Suppressor macrophage treated with lipopolysaccharide for 4 hours (primary cell): ENCODE measurements at regions not wholly inside any gene's neighbourhood (a gene's known extent, or its start where the extent isn't known, plus 50 kb on each side); places are given as distances from the start of the nearest gene placed in this dataset.
"Not testable (repeated sequence)": the region's sequence is repeated elsewhere in the genome, so short reads cannot be mapped to it uniquely, and the experiment has no call there.

Experiments used
- DNase-seq: peaks from one replicate; pipeline ENCODE4 v3.0.0-alpha.2; 2020

- DNase-seq: no peak
These were observed 152.5 kb upstream of the ACKR3 start for GRCh38 chr2:236417150-236417549.

DNA sequence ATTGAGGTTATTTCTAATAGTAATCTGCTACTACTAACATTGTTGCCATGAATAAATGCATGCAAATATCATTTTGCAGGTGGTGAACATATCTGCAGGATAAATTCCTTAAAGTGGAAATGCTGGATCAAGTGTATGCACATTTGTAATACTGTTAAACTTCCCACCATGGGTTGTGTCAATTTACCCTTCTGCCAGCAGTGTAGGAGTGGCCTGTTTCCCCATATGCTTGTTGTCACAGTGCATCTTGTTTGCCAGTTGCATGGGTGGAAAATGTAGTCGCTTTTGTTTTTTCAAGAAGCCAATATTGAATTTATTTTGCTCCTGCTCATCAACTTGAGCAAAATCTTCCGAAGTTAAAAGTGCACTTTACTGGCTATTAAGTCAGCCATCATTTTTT, 139.0 kb upstream of the ACKR3 start:
- no peak for DNase-seq

DNA sequence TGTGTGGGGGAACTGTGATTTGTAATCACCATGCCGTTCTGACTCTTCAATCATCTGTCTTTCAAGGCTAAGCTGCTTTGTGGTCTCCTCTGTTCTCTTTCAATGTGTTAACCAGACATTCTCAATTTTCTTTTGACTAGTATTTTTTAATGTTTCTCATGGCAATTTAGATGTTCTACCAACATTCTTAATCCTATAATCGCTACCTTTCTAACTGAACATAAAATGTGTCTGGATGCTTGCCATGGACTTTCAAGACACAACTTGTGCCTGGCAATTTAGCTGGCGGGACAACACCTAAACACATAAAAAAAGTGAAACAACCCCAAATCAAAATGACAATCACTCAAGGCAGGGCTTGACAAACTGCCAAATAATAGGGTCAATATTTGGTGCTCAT, 135.0 kb upstream of the ACKR3 start:
- no peak for DNase-seq

DNA sequence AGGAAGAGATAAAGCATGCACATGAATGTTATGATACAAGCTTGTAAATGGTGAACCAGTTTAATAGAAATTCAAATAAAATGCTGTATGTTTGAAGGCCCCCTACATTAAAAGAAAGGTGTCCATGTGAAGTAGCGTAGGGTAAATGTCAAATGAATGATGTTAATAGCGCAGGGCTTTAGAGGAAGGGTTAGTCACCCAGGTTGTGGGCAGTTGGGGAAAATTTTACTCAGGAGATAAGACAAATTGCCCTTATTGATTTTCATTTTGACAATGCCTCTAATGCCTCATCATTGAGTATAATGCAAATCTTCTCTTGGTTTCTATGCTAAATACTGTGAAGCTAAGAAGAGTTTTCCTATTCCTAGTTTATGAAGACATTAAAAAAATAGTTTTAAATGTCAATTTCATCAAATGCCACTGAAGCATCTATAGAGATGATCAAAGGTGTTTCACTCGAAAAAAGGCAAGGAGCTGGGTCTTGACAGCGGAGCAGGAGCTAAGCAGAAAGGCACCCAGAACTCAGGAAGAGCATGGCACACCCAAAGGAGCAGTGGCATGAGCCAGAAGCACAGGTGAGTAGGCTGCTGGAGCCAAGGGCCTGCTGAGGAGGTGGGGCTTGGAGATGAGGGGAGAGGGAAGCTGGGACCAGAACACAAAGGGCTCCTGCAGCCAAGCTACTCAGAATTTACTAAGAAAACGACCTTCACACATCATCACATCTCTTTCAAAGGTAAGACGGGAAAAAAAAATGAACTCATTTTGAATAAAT, 129.3 kb upstream of the ACKR3 start:
- no peak for DNase-seq

GRCh38 chr2:236444187-236444586, 125.4 kb upstream of the ACKR3 start:
- DNase-seq: no peak

GRCh38 chr2:236445678-236446077, 123.9 kb upstream of the ACKR3 start:
- no peak for DNase-seq

DNA sequence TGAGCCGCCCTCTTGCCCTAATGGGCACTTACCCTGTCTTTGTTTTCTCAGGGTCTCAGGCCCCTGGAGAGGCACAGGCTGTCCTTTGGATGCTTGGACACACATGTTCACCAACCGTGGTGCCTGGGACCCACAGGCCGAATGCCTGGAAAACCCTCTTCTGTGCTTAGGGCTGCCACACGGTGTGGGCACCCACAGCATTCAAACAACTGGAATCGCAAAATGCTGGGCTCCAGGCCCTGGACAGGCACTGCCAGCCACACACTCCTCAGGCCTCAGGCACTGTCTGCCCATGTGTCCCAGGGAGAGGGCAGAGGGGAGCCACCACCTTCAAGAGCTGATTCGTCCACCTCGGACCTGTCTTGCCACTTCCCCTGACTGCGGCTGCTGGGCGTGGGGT, 123.1 kb upstream of the ACKR3 start:
- no peak for DNase-seq

DNA sequence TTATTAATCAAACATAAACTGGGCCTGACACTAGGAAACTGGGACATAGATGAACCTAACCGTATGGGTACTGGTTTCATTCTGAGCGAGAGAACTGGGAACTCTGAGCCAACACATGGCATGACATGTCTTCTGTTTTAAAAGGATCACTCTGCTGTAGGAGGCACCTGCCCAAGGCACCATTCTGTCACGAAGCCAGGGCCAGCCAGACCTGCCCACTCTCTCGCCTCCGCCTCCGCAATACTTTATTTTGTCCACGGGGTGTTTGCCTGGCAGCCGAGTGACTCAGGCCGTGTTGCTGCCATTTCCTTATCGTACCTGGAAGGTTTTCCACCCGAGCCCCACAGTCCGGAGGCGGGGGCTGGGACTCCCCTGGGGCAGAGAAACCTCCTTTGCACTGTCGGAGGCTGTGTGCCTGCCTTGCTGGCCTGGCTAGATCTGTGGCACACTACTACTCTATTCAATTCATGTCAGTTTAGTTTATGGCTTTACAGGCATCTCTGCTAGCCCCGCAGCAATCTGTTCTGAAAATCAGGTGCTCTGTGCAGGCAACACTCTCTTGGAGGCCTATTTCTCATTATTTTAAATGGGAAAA, 120.4 kb upstream of the ACKR3 start:
- DNase-seq: no peak

- DNase-seq: no peak
These were observed 117.4 kb upstream of the ACKR3 start for GRCh38 chr2:236452238-236452637.

GRCh38 chr2:236454076-236454475, 115.5 kb upstream of the ACKR3 start:
- no peak for DNase-seq

DNA sequence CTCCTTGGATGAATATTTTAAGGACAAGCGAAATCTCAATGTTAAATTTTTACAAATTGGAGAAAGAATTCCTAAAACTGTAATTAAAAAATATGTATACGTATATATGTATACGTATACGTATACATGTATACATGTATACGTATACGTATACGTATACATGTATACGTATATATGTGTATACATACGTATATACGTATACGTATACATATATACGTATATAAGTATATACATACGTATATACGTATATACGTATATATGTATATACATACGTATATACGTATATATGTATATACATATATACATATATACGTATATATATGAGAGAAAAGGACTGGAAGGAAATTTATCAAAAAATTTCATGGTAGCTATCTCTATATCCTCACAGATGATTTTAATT, 110.2 kb upstream of the ACKR3 start:
- DNase-seq: no peak

GRCh38 chr2:236464140-236464539, 105.5 kb upstream of the ACKR3 start:
- DNase-seq: no peak

GRCh38 chr2:236472720-236473495, 96.7 kb upstream of the ACKR3 start:
- no peak for DNase-seq

DNA sequence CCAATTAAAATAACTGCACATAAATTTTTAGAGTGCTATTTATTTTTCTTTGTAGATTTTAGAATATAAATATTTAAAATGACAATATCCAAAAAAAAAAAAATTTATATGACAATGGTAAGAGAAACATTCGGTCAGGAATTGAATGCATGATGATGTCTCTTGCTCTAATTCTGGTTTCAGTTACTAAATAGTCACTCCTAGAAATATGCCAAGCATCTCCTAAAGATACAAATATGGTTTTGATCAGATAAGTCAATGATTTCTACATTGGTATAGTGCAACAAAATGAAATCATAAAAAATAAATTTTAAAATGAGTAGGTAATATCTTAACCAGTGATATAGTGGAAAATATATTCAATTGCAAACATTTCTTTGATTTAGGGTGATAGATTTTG, 95.9 kb upstream of the ACKR3 start:
- no peak for DNase-seq

GRCh38 chr2:236479814-236480213, 89.8 kb upstream of the ACKR3 start:
- DNase-seq: no peak

GRCh38 chr2:236483102-236483501, 86.5 kb upstream of the ACKR3 start:
- DNase-seq: no peak

DNA sequence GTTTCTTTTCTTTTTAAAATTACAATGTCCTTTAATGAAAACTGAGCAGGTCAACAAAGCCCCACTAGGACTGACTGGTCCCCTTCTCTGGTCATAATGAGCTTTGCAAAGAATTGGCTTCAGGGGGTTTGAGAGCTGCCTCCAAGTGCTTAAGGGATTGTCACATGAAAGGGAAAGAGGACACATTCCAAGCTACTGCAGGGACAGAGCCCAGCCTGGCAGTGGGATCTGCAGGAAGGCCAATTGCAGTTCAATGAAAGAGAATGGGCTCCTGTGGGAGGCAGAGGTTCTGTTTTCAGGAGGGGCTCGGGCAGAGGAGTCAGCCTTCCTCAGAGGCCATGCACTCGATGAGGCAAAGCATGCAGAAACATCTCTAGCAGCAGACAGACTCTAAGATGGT, 84.1 kb upstream of the ACKR3 start:
- DNase-seq: no peak

GRCh38 chr2:236489083-236489482, 80.5 kb upstream of the ACKR3 start:
- DNase-seq: not testable (repeated sequence)

DNA sequence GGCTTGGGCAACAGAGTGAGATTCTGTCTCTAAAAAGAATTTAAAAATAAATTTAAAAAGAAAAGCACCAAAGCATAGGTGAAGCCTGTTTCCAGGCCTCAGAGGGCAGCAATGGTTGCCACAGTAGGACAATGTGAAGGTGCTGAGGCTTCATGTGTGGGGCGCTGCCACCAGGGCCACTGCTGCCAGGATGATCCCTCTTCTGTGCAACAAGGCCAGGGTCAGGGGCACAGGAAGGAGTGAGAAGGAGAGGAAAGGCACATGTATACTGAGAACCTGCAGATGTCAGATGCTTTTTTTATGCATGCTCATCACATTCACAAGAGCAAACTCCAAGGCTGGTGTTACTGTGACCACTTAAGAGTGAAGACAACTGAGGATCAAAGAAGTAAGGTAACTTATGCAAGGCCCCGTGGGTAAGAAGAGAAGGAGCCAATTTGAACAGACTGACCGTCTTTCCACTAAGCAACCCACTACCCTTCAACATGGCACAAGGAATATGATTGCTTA, 79.7 kb upstream of the ACKR3 start:
- DNase-seq: no peak

DNA sequence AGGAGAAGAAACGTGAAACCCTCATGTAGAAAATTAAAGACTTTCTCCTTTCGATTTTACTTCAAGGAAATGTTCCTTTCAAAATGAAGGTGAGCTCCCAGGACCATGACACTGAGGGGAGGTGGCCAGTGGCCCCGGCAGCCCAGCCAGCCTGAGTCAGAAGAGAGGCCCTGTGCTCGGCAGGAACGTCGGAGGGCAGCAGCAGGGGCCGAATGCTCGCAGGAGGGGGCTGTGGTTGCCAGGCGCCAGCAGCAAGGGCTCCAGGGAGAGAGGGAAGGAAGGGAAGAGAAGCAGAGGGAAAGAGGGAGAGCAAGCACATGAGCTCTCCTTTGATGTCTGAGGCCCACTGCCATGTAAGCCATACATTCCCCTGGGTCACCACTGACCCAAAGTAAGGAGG, 73.3 kb upstream of the ACKR3 start:
- no peak for DNase-seq

DNA sequence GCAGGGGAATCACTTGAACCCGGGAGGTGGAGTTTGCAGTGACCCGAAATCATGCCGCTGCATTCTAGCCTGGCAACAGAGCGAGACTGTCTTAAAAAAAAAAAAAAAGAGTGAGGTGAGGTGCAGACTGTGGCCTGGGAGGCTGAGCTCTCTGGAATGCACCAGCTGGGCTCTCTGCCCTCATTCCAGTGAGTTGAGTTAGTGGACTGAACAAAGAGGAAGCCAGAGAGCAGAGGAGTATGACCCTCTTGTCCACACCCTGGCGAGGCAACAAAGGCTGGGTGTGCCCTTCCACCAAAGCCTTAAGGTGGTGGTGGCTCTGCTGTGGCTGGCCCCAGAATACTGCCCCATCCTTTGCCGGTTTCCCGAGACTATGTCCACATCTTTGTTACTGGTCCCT, 71.3 kb upstream of the ACKR3 start:
- no peak for DNase-seq

DNA sequence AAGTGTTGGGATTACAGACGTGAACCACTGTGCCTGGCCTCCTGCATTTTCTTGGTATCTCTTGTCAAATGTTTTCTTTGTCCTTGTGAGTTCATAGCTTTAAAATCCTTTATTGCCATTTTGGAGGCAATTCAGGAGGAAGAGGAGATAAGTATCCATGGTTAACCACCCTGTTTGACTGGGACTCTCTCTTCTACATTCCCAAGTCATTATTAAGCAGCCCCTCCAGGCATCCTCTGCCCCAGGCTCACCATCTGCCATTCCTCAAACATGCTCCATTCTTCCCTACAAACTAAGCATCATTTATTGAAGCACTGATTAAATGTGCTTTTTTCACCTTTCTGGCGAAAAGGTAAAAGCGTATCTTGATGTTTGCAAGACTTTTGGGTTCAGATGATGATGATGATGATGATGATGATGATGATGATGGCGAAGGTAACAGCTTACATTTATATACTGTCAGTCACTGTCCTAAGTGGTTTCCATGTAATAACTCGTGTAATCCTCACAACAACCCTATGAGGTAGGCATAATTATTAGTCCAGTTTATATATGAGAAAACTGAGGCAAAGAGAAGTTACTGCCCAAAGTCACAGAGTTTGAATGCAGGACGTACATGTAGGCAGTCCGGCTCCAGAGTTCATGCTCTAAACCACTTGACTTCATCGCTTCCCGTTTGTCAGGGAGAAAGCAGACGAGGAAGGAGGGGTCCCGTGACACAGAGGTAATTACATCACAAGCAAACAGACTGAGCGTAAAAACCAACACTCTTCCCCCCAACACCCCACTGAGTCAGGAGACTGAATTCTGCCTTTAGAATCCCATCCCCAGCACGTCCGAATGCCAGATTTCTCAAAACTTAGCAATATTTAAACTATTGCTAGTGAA, 69.7 kb upstream of the ACKR3 start:
- DNase-seq: peak; percentile 59

- no peak for DNase-seq
These were observed 68.6 kb upstream of the ACKR3 start for GRCh38 chr2:236501026-236501425.
